Amniotic epithelial cell (primary cell): ENCODE measurements at regions not wholly inside any gene's neighbourhood (a gene's known extent, or its start where the extent isn't known, plus 50 kb on each side); places are given as distances from the start of the nearest gene placed in this dataset.

Source experiments
- DNase-seq: peaks from one replicate; pipeline ENCODE4 v3.0.0-alpha.2; 2010; ENCODE audit warnings: low read depth

GRCh38 chr15:97026781-97027180, 696.3 kb downstream of the NR2F2 start:
- no peak for DNase-seq

DNA sequence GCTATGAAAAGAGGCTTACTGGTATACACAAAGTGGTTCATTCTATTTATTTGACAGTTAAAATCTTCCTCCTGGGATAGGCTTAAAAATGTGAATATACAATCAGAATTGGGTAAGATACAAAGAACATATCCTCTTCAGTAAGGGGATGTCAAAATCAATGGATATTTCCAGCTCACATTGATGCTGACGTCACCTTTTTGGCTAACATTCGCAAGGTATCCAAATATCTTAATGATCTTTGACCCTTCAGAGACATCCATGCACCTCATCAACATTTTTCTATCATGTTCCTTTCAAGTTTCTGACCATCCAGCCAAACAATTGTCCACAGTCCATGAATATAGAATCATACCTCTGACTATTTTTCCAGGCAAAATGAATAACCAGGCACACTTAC, 697.3 kb downstream of the NR2F2 start:
- DNase-seq, result no peak

DNA sequence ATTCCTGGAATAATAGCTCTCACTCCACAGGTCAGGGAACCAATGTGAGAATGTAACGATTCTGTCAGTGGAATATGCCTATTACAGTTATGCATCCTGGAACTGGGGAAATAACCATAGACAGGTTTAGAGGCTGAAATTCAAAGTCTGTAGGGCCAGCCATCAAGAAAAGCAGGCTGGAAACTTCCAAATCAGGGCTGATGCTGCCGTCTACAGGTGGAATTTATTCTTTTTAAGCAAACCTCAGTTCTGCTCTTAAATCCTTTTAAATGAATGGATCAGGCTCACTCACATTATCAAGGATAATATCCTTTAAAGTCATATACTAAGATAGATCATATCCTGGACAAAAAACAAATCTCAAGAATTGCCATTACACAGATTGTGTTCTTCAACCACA, 699.8 kb downstream of the NR2F2 start:
- DNase-seq, result no peak

GRCh38 chr15:97036301-97036700, 705.8 kb downstream of the NR2F2 start:
- no peak for DNase-seq

DNA sequence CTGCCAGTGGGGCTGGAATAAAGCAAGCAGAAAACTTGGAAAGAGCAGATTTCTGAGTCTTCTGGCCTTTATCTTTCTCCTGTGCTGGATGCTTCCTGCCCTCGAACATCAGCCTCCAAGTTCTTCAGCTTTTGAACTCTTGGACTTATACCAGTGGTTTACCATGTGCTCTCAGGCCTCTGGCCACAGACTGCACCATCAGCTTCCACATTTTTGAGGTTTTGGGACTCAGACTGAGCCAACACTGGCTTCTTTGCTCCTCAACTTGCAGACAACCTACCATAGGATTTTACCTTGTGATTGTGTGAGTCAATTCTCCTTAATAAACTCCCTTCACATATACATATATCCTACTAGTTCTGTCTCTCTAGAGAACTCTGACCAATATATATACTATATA, 706.6 kb downstream of the NR2F2 start:
- DNase-seq, result no peak

DNA sequence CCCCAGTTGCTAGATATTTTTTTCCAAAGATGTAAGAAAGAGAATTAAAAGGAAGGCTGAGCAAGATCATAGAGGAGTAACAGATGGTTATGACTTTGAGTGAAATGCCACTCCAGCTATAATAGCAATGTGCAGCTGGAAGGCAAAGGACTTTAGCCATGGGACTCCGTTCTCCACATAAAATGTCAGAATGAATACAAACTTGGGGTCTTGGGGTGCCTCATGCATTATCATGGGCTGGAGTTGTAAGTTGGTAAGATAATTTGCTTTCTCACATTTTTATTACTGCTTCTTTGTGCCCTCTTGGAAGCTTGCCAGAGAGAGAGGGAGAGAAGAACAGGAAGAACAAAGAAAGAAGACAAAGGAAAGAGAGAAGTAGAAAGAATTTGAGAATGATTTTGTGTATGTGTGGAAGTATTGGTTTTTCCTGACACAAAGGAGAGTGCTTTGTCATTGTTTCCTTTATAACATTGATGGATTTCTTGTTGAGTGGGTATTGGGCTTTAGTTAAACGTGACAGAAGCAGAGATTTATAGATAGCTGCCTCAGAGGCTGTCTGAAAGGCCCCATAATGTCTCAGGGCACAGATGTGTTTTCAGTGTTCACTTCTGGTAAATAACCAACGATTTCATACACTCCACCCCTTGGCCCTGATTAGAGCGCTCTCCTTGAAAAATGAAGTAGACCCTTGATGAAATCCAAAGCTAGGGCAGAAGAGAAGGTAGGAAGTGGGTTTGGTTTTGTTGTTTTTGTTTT, 715.3 kb downstream of the NR2F2 start:
- DNase-seq, result no peak

- DNase-seq, result no peak
These were observed 722.0 kb downstream of the NR2F2 start for GRCh38 chr15:97052513-97052912.

- no peak for DNase-seq
These were observed 723.1 kb downstream of the NR2F2 start for GRCh38 chr15:97053635-97054034.

- no peak for DNase-seq
These were observed 727.0 kb downstream of the NR2F2 start for GRCh38 chr15:97057503-97057902.

- no peak for DNase-seq
These were observed 728.8 kb downstream of the NR2F2 start for GRCh38 chr15:97059281-97059680.

DNA sequence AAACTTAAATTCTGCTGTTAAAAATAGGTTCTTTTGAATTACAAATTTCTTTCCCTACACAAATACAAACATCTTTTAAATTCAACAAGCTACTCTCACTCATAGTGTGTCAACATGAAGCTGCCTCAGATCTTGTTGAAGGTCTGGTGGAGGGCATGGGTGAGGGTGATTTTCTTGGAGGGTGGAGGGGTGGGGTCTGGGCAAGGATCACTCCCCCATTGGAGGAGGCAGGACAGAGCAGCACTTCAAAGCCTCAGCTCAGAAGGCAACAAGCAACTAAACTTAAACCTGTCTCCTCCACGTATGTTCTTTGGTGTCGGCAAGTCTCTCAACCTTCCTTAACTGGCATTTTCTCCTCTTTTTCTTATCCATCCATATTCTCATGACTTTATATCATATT, 730.9 kb downstream of the NR2F2 start:
- DNase-seq, result no peak

DNA sequence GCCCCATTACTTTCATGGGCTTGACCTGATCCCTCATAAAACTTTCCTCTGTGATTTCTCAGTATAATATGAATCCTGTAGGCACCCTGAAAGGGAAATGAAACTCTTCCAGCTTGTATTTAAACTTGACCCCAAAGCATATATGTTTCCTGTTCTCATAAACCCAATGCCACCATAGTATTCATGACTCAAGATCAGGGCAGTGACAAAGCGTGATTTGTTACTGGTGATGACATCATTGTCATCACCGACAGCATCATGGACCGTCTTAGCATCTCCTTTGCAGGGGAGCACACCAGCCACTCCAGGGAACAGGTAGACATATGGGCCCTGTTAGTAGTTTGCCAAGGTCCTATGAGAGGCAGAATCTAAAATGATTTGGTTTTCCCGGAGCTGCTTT, 741.2 kb downstream of the NR2F2 start:
- DNase-seq, result no peak

DNA sequence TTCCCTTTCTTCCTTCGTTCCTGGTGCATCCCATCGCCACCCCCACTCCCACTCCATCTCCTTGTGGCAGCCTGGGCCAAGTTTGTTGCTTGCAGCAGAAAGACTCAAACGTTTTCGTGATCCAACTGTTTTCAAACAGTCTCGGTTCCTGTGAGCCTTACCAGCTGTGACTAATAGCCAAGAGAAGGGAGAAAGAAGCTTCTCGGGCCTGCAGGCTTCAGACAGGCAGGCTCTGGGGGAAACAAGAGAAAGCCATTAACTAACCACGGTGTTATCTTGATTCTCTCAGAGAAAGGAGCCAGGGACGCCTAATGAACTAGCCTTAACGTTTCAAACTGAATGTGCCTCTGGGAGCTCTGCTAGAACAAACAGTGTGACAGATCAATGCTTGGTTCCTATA, 742.0 kb downstream of the NR2F2 start:
- no peak for DNase-seq

DNA sequence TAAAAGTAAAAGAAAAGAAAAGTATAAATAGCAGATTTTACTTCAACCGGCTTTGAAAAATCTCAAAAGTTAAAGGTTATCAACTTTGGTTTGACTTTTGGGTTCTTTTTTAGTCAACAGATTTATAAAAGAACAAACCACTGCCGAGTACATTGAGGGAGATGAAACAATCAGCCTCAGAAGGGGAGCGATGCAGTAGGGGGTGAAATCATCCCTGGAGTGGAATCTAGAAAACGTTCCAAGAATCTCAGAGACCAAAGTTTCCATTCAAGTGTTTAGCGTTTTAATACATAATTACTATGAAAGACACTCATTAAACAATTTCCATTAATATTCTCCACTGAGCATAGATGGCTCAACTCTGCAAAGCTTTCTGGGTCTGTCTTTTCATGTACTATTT, 745.5 kb downstream of the NR2F2 start:
- no peak for DNase-seq

DNA sequence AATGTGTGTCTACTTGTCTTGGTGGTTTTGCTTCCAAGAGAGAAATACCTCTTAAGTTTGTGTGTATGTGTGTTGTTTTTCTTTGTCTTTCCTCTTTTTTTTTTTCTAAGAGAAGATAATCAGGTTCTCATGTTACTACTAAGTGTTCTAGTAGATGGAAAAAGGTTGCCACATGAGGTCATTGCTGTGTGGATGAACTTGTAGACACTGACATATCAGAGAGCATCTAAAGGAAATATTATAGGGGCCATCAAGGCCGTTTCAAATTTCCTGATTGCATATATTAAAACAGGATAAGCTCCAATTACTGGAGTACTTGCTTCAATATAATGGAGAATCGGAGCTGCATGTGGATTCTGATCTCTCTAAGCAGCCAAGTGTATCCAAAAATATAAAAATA, 747.5 kb downstream of the NR2F2 start:
- DNase-seq, result no peak

DNA sequence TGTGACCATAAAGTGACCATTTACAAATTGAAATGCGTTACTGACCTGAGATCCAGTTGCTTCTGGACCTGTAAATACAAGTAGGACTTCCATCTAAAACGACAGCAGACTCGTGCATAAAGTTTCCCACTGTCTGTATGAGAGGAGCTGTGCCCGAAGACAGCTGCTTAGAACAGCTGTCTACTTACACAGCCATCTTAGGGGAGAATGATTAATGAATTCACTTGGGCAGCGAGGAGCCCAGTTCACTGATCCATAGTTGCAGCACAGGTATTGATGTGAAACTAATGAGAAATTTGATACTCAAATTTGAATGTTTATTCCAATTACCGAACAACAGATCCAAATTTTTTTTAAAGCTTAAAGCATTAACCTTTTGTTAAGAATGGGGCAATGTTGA, 748.1 kb downstream of the NR2F2 start:
- no peak for DNase-seq

- no peak for DNase-seq
These were observed 751.2 kb downstream of the NR2F2 start for GRCh38 chr15:97081666-97082226.

DNA sequence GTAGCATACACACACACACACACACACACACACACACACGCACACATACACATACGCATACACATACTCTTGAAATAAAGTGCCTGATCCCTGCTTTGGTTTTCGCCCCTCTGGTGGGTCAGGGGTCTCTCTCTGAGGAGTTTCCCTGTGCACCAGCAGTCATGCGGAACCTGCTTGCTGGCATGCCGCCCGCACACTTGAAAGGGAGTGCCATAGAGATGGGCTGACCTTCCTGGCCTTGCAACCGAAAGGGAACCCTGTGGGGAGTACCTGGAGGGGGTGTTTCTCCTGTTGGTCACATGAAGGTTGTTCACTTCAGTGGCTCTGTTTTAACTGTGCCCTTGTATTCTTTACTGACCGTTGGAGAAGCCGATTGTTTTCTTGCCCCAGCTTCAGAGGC, 752.3 kb downstream of the NR2F2 start:
- DNase-seq, result no peak

DNA sequence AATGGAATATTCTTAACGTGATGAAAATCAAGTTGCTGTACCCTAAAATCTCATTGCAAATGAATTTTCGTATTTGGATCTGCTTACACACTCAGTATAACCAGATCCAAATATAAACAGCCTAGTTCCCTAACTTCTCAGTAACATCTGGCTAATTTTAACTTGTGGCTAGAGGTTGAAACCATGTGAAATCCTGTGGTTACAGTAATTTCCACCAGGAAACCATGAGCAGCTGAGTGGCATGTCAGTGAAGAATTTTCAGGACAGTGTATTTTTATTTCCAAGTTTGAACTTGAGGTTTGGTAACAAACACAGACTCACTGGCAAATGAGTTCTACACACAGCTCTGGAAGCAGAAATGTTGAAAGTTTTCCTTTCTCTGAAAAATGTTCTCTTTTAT, 754.1 kb downstream of the NR2F2 start:
- no peak for DNase-seq

DNA sequence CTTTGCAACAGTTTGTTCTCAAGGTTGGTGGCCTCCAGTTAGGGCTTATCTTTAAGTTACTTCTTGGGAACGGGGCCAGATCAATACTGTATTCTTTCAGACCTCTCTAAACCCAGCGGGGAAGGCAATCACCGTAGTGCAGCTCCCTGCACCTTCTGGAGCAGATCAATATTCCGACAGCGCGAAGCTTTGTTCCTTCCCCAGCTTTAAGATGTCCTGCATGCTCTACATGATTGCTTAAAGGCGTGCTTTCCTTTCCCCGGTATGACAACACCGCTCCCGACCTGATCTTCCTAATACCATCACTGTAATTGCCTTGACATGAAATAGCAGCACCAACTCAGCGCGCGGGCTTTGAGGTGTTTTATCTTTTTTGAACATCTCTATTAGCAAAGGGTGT, 755.2 kb downstream of the NR2F2 start:
- no peak for DNase-seq

- DNase-seq, result no peak
These were observed 756.7 kb downstream of the NR2F2 start for GRCh38 chr15:97087006-97087741.

DNA sequence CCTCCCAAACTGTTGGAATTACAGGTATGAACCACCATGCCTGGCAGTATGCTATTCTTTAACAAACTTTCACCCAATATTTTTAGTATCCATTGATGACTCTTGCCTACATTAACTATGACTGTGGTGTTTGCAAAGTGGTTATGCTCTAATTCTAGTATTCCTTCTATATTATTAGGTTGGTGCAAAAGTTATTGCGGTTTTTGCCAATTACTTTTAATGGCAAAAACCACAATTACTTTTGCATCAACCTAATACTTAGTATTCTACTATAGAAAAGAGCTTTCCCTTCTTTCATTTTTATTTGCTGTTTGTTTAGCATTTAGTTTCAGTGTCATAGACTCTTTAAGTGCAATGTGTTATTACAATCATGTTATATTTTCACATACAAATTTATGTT, 760.6 kb downstream of the NR2F2 start:
- DNase-seq, result no peak

- DNase-seq, result no peak
These were observed 762.2 kb downstream of the NR2F2 start for GRCh38 chr15:97092656-97093055.
